WI38 (cell line): ENCODE measurements at regions not wholly inside any gene's neighbourhood (a gene's known extent, or its start where the extent isn't known, plus 50 kb on each side); places are given as distances from the start of the nearest gene placed in this dataset.

Experiments
- H3K4me3 ChIP-seq: 2 replicates; pipeline ENCODE4 v1.5.1; 2011; ENCODE audit warnings: low read depth, mild to moderate bottlenecking, control low read depth, low read length
- TF ChIP-seq, protein P1 (sequence below): IDR thresholded peaks from 2 replicates; pipeline ENCODE4 v1.5.1; 2012; ENCODE audit warnings: low read depth, mild to moderate bottlenecking, control low read depth, low read length

GRCh38 chr12:127944211-127944899 is 322.6 kb upstream of the TMEM132C start:
- TF ChIP-seq, protein P1, sequence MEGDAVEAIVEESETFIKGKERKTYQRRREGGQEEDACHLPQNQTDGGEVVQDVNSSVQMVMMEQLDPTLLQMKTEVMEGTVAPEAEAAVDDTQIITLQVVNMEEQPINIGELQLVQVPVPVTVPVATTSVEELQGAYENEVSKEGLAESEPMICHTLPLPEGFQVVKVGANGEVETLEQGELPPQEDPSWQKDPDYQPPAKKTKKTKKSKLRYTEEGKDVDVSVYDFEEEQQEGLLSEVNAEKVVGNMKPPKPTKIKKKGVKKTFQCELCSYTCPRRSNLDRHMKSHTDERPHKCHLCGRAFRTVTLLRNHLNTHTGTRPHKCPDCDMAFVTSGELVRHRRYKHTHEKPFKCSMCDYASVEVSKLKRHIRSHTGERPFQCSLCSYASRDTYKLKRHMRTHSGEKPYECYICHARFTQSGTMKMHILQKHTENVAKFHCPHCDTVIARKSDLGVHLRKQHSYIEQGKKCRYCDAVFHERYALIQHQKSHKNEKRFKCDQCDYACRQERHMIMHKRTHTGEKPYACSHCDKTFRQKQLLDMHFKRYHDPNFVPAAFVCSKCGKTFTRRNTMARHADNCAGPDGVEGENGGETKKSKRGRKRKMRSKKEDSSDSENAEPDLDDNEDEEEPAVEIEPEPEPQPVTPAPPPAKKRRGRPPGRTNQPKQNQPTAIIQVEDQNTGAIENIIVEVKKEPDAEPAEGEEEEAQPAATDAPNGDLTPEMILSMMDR, result no peak
- H3K4me3 ChIP-seq, result no peak overlapping the region

DNA sequence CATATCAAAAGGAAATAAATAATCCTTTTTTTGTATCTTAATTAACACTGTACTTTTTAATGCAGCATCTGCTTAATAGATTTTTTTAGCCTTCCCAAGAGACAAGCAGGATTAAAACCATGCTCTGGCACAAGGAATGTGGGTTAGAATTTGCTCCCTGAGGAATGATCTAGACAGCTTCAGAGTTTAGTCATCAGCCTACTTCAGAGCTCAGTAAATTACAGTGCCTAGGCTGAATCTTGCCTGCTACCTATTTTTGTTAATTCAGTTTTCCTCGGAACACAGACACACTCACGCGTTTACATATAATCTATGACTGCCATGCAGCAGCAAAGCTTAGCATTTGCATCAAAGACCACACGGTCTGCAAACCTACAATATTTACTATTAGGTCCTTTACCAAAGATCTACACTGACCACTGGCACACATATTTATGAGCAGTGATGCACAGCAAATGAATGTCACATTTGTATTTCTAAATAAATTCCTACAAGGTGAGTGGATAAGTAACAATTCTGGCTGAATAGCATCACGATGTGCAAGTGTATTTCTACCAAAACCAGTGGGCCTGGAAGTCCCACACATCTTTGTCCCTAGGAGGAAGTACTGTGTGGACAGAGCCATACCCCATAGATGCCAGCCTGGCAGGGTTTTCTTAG is 309.8 kb upstream of the TMEM132C start:
- no peak overlapping the region for H3K4me3 ChIP-seq
- TF ChIP-seq, protein P1, result no peak

- TF ChIP-seq, protein P1, result no peak
- H3K4me3 ChIP-seq, result no peak overlapping the region
These were observed 304.7 kb upstream of the TMEM132C start for GRCh38 chr12:127962303-127962702.

DNA sequence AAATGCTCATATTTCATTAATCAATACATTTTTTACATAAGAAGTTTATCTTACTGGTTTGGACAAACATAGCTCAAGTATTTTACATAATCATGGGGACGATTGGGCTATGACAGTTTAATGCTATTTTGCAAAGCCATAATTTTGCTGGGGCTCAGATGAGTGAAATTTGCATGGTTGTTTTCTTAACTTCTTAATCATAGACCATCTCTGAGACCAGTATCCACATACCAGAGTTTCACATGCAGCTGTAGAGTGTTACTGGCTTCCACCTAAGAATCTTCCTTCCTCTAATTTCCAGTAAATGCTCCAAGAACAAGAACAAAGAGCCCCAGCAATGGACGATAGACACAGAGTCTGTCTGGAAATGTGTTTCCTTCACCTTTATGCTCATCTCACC is 303.0 kb upstream of the TMEM132C start:
- TF ChIP-seq, protein P1, result no peak

GRCh38 chr12:127964717-127965116 is 302.3 kb upstream of the TMEM132C start:
- TF ChIP-seq, protein P1, result no peak
- no peak overlapping the region for H3K4me3 ChIP-seq

More for the DNA sequence above, 303.0 kb upstream of the TMEM132C start:
- H3K4me3 ChIP-seq, result no peak overlapping the region

DNA sequence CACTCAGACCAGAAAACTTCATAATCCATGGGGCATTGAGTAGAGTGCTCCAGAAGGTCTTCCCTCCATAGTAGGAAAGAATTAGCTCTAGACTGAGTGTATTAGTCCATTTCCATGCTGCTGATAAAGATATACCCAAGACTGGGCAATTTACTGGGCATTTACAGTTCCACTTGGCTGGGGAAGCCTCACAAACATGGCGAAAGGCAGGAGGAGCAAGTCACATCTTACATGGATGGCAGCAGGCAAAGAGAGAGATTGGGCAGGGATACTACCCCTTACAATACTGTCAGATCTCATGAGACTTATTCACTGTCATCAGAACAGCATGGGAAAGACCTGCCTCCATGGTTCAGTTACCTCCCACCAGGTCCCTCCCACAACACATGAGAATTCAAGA is 300.6 kb upstream of the TMEM132C start:
- TF ChIP-seq, protein P1, result no peak
- H3K4me3 ChIP-seq, result no peak overlapping the region

DNA sequence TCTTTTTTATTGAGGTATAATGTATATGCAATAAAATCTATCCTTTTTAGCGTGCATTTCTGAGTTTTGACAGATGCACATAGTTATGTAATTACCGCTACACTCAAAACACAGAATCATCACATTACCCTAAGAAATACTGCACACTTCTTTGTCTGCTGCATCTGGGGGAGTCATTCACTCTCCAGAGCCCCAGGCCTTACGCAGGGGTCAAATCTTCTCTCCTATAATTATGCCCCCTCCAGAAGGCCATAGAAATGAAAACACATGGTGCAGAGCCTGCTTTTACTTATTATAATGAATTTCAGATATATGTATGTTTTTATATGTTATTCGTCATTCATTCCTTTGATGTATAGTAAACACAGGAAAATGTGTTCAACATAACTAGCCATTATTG is 296.5 kb upstream of the TMEM132C start:
- TF ChIP-seq, protein P1, result no peak
- H3K4me3 ChIP-seq, result no peak overlapping the region
